Suprapubic skin (tissue), 4 donors: ENCODE measurements at regions not wholly inside any gene's neighbourhood (a gene's known extent, or its start where the extent isn't known, plus 50 kb on each side); places are given as distances from the start of the nearest gene placed in this dataset.
A peak's percentile ranks its signal among the peaks of the same experiment; 100 is the strongest.

Experiments
- DNase-seq, 2 donors: peaks; one replicate each; pipeline ENCODE4 v3.0.0-alpha.2; 2019; ENCODE audit warnings: low spot score in 2 of 2
- H3K27ac ChIP-seq: fragments of 200-600 bp; sonication (generic); one replicate; pipeline ENCODE4 v1.5.1; 2019
- H3K27me3 ChIP-seq: fragments of 200-600 bp; sonication (generic); one replicate; pipeline ENCODE4 v1.5.1; 2019
- H3K36me3 ChIP-seq: fragments of 200-600 bp; sonication (generic); one replicate; pipeline ENCODE4 v1.5.1; 2019
- H3K4me1 ChIP-seq: fragments of 200-600 bp; sonication (generic); one replicate; pipeline ENCODE4 v1.5.1; 2019
- H3K4me3 ChIP-seq: fragments of 200-600 bp; sonication (generic); one replicate; pipeline ENCODE4 v1.5.1; 2019; ENCODE audit warnings: mild to moderate bottlenecking
- H3K9me3 ChIP-seq: fragments of 200-600 bp; sonication (generic); one replicate; pipeline ENCODE4 v1.5.1; 2019
- CTCF ChIP-seq, 2 donors: fragments of 200-600 bp in 1 of 2; fragments of 450-650 bp in 1 of 2; sonication (generic) in 1 of 2; IDR thresholded peaks; one replicate each; pipeline ENCODE4 v1.5.1; 2016 to 2019; ENCODE audit warnings: antibody characterized with exemption in 2 of 2, mild to moderate bottlenecking in 1 of 2, moderate library complexity in 1 of 2
- EP300 ChIP-seq: sonication (generic); formaldehyde crosslinking; IDR thresholded peaks from one replicate; pipeline ENCODE4 v1.6.1; 2017; ENCODE audit warnings: antibody characterized with exemption
- POLR2A ChIP-seq, 2 donors: fragments of 450-650 bp; IDR thresholded peaks; one replicate each; pipeline ENCODE4 v1.6.1; 2017; ENCODE audit warnings: antibody characterized with exemption in 2 of 2, mild to moderate bottlenecking in 2 of 2, moderate library complexity in 2 of 2
- POLR2AphosphoS5 ChIP-seq, 3 donors: sonication (generic); formaldehyde crosslinking; IDR thresholded peaks; one replicate each; pipeline ENCODE4 v1.6.1; 2017; ENCODE audit warnings: antibody characterized with exemption in 3 of 3
- WGBS: methylation state at CpG from one replicate; pipeline ENCODE4 v1.1.5; 2018; 5-methylcytosine and 5-hydroxymethylcytosine counted together

GRCh38 chr6:169895926-169896761, 144.7 kb downstream of the ERMARD start:
- Histone ChIP-seq H3K4me1 (no peaks in the 10 kb centered on the region), H3K9me3 (no peaks in the 10 kb centered on the region), H3K4me3 (no peak overlapping the region), H3K27me3 (no peaks in the 10 kb centered on the region), H3K36me3 (no peaks in the 10 kb centered on the region), H3K27ac (no peak overlapping the region)
- 92% methylated on average over 17 of the region's 19 CpGs for WGBS
- DNase-seq: peak in 1 of 2 donors; percentile 33
- TF ChIP-seq POLR2AphosphoS5 (IDR thresholded peaks at IDR 0.05): no peak
- TF ChIP-seq CTCF (IDR thresholded peaks at IDR 0.05): no peak
- TF ChIP-seq POLR2A (IDR thresholded peaks at IDR 0.05): no peak
- TF ChIP-seq EP300: no peak

GRCh38 chr6:169895000-169895759, 143.8 kb downstream of the ERMARD start:
- WGBS: 81% methylated on average over 7 of the region's 7 CpGs
- Histone ChIP-seq H3K36me3 (no peaks in the 10 kb centered on the region), H3K4me1 (no peaks in the 10 kb centered on the region), H3K27me3 (peaks cover 3% of the 10 kb centered on the region), H3K9me3 (no peaks in the 10 kb centered on the region), H3K4me3 (no peak overlapping the region), H3K27ac (no peak overlapping the region)
- no peak for DNase-seq
- TF ChIP-seq POLR2AphosphoS5 (IDR thresholded peaks at IDR 0.05) (no peak), CTCF (IDR thresholded peaks at IDR 0.05) (no peak), POLR2A (IDR thresholded peaks at IDR 0.05) (no peak), EP300 (no peak)

GRCh38 chr6:169894377-169894960, 143.0 kb downstream of the ERMARD start:
- Histone ChIP-seq H3K4me3 (no peak overlapping the region), H3K4me1 (no peaks in the 10 kb centered on the region), H3K27me3 (peaks cover 4% of the 10 kb centered on the region), H3K27ac (no peak overlapping the region), H3K9me3 (no peaks in the 10 kb centered on the region), H3K36me3 (no peaks in the 10 kb centered on the region)
- TF ChIP-seq EP300: no peak
- no peak for TF ChIP-seq POLR2AphosphoS5 (IDR thresholded peaks at IDR 0.05)
- no peak for TF ChIP-seq CTCF (IDR thresholded peaks at IDR 0.05)
- TF ChIP-seq POLR2A (IDR thresholded peaks at IDR 0.05): no peak
- DNase-seq: no peak
- 86% methylated on average over 20 of the region's 21 CpGs for WGBS

- Histone ChIP-seq H3K27me3 (peaks cover 4% of the 10 kb centered on the region), H3K9me3 (no peaks in the 10 kb centered on the region), H3K4me1 (no peaks in the 10 kb centered on the region), H3K36me3 (no peaks in the 10 kb centered on the region), H3K27ac (no peak overlapping the region), H3K4me3 (no peak overlapping the region)
- WGBS: 84% methylated on average over 3 of the region's 8 CpGs
- TF ChIP-seq CTCF (IDR thresholded peaks at IDR 0.05) (no peak), EP300 (no peak), POLR2AphosphoS5 (IDR thresholded peaks at IDR 0.05) (no peak), POLR2A (IDR thresholded peaks at IDR 0.05) (no peak)
- DNase-seq: no peak
Observed at GRCh38 chr6:169893624-169894023, 142.2 kb downstream of the ERMARD start.

GRCh38 chr6:169891846-169892245, 140.4 kb downstream of the ERMARD start:
- Histone ChIP-seq H3K27ac (no peak overlapping the region), H3K4me1 (peaks cover 6% of the 10 kb centered on the region), H3K27me3 (peaks cover 9% of the 10 kb centered on the region), H3K4me3 (no peak overlapping the region), H3K36me3 (no peaks in the 10 kb centered on the region), H3K9me3 (no peaks in the 10 kb centered on the region)
- 74% methylated on average over 10 of the region's 11 CpGs for WGBS
- no peak for TF ChIP-seq CTCF (IDR thresholded peaks at IDR 0.05)
- TF ChIP-seq POLR2A (IDR thresholded peaks at IDR 0.05): no peak
- TF ChIP-seq POLR2AphosphoS5 (IDR thresholded peaks at IDR 0.05): no peak
- no peak for TF ChIP-seq EP300
- no peak for DNase-seq
